NCI-H146 treated with DMSO at 0.1 percent for 48 hours (cell line): ENCODE measurements at regions not wholly inside any gene's neighbourhood (a gene's known extent, or its start where the extent isn't known, plus 50 kb on each side); places are given as distances from the start of the nearest gene placed in this dataset.

Experiments
- DNase-seq: peaks from one replicate; lab custom pipeline; 2025; ENCODE audit not compliant: unreplicated experiment; lab: John Stamatoyannopoulos, UW

DNA sequence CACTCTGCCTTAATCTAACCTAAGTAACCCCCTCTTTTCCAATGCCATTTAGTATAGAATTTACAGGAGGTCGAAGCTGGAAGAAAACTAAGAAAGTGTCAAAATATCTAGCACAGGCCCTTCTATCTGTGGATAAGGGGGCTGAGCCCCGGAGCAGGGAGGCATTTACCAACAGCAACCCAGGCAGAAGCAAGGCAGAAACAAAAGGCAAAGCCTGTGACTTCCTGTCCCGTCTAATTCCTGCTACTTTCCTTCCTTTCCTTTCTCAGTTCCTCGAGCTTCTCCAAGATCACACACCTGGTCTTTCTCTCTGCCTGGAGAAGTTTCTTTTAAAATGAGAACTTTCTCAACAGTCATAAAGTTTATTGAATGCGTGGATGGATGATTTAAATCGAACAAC lies 146.0 kb downstream of the FOXA2 start:
- no peak for DNase-seq

DNA sequence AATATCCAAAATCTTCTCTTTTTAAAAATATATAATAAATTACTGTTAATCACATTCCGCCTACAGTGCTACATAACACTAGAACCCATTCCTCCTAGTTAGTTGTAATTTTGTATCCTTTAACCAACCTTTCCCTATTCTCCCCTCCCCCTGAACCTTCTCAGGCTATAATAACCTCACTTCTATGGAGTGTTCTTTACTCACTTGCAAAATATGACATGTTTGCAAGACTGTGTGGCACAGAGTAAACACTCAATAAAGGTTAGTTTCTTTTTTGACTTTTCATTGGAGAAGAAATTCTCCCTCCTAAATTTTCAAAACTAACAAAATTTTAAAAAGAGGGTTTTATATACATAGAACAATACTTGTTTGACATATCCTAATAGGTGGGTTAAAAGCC lies 147.0 kb downstream of the FOXA2 start:
- no peak for DNase-seq

DNA sequence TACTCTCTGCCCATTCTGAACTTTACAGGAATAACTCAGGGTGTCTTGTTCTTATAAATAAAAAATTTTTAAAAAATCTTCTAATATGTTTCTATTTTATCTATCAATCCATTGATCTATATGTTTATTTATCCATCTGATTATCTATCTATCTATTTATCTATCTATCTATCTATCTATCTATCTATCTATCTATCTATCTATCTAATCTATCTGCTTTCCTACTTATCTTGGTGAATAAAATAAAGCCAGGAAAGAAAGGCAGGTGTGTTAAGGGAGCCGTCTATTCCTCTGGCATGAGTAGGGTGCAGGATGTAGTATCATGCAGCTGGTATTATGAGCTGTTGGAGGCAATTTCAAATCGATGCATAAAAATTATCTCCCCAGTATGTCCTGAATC lies 153.0 kb downstream of the FOXA2 start:
- DNase-seq = peak; percentile 31

DNA sequence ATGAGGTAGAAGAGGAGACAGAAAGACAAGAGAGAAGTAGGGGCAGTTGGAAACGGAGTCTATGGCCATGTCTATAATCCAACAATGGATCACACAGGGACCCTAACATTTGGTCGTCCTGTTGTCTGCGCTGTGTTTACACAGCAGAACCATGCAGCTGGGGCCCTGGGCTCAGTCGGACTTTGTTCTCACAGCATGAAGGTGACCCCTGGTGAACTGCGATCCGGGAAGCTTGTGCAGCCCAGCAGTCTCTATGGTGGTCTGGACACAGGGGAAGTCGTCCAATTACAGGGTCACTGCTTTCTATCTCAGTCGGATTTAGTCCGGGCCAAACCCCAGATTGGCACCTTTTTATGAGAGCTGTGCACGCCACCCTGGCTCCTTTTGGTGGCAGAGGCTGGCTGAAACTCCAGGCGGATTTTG lies 153.6 kb downstream of the FOXA2 start:
- peak; percentile 94 for DNase-seq

DNA sequence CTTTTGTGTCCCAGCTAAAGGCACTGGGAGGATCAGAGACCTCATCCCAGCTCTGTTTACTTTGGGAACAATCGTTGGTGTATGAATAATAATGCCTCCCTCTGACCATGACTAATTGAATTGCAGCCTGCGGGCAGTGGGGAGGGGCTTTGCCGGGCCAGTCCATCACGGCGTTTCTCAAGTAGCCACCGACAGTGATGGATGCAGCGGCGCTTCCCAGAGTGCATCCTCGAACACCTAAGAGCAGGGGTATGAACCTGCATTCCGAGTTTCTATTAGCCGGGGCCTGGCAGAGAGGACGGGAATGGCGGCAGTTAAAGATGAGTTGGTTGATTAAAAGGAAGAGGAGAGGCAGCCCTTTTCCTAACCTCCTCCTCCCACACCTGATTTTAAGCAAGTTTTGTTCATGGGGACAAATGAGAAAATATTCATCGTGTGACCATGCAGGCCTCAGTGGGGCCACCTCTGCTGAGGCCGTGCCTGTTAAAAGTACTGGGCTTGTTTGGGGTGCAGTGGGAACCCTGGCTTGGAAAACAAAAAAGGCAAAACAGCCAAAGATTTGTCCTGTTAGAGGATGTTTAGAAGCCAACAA lies 154.1 kb downstream of the FOXA2 start:
- DNase-seq = peak; percentile 99

DNA sequence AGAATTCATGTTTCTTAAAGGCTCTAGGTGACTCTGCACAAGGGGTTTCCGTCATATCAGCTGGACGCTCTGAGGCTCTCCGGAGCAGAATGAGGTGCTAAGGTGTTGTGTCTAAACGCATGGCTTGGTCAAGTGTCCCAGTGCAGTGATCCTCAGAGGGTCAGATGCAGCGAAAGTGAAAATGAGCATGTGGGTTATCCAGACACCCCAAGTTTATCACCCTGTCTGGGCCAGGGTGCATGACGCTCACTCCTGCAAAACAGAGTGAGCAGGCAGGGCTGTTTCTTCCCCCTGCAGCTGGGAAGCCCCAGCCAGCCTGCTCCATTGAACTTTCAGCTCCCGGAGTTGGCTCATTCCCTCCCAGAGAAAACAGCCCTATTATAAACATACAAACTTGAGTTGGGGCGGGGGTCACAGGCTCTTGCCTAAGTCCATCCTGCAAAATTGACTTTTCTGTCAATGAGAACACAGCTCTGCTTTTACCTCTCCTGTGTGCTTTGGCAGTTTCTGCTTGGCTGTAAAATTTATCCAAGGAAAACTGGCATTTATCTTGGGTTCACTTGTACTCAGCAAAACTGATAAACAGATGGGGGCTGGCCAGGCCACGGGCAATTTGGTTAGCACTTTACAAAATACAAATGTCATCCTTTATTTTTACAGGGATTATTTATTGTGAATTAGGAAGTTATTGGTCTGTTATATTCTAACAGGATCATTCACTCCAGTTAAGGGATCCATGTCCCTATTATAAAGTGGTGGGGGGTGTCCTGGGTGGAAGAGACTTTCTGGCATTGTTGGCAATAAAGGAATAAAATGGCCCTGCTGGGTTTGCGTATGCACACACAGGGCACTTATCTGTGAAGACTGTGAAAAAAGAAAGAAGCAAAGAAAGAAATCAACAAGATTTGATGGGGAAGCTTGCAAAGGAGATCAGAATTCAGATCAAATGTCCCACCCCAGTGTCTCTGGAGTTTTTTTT lies 154.9 kb downstream of the FOXA2 start:
- no peak for DNase-seq

DNA sequence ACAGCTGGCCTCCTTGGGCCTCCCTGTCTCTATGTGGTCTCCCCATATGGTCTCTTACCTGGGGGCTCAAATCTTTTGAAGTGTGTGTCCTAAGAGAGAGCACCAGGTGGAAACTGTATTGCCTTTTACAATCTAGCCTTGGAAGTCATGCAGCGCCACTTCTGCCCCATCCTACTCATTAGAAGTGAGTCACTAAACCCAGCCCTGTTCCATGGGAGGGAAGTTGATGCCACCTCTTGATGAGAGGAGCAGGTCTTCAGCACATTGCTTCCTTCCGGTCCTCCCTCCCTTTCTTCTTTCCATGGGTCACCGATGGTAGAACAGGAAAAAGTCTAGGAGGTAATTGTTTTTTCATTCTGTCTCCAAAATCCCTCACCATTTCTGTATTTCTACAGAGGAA lies 156.3 kb downstream of the FOXA2 start:
- no peak for DNase-seq

DNA sequence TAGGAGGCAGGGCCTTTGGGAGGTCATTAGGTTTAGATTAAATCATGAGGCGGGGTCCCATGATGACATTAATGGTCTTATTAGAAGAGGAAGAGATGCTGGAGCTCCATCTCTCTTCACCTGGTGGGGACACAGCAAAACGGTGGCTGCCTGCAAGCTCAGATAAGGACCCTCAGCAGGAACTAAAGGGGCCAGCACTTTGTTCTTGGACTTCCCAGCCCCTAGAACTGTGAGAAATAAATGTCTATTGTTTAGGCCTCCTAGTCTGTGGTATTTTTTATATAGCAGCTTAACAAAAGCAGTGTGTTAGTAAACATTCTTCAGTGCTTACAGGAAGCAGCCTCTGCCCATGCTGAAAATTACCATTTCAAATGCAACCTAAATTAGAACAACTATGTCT lies 157.6 kb downstream of the FOXA2 start:
- DNase-seq = no peak

DNA sequence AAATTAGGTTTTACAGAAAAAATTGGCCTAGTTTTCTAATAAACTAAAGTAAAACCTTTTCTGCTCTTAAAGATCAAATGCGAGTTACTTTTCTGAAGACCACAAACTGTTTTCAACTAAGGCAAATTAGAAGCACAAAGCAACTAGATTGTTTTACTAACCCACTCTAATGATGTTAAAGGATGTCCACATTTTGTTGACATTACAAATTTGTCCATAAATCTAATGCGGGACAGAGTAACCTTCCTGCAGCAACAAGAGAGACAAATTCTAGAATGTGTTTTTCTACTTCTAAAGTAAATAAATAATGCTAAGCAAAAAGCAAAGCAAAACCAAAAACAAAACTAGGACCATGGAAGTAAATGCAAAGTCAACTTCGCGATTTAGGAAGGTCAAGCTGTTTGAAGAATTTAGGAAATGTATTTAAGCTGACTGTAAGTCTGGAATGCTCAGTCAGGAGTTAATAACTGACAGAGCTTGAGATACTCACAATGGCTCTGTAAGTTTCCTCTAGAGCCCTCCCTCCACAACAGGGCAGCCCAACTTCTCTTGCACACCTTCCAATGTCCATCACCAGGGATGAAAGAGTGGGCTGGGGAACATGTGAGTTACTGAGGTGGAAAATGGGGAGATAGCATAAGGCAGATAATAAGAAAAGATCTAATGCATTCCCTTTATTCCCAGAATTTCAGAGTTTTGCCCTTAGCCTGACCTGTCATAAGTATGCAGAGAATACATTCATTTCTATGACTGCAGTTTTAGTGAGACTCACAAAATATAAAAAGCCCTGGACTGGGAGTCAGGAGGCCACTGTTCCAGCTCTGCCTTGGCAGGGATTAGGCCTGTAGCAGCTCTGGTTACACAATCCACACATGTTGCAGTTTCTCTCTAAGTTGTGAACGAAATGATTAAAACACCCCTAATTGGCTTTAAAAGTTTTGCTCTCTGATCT lies 158.8 kb downstream of the FOXA2 start:
- no peak for DNase-seq

DNA sequence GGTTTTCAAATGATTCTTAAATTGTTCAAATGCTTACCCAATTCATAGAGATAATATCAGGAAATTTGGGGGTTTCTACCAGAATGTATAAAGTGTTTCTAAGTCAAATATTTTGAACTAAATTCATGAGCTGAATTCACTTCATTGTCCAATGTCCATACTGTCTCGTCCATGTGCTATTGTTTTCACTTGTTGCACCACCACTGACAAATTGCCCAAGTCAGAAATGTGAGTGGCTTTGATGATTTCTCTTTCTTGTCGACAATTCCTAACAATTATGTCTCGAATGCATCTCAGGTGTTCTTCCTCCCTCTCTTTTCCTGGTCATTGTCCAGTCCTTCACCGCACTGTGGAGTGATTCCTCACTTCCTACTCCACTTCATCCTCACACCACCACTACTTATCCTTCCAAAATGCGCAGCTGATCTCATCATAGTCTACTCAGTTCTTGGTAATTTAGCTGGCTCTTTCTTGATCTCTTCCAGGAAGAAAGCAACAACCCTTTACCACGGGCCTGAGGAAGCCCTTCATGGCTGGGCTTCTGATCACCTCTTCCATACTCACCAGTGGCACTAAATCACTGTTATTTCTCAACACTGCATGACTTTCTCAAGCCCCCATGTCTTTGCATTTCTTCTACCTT lies 161.1 kb downstream of the FOXA2 start:
- no peak for DNase-seq

DNA sequence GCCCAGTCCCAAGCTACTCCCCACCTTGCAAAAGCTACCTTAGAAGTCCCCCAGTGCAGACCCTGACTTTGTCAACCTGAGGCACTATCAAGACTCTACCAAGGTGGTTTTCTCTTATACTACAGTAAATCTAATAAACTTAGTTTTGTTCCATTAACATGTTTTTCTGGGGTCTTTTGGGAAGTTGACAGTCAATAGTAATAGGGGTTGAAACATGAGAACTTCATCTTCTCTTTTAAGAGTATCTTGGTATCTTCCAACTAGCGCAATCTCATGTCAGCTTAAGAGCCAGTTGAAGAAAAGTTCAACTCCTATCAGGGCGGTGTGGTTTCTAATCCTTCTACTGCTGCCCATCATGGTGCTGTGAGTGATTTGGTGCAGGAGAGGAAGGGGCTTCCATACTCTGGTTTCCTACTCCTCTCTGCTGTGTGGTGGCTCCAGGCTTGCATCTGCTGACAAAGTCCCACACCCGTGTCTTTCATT lies 164.2 kb downstream of the FOXA2 start:
- no peak for DNase-seq

DNA sequence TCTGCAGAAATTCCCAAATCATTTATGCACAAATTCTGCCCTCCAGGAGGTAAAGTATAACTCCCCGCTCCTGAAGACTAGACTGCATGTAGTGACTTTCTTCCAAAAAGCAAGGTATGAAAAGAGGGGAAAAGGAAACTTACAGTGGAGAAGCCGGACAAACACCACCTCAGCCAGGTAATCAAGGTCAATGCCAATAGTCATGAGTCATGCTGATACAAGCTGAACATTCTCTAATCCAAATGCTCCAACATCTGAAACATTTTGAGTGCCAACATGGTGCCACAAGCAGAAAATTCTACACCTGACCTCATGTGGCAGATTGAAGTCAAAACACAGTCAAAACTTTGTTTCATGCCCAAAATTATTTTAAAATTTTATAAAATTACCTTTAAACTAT lies 165.6 kb downstream of the FOXA2 start:
- no peak for DNase-seq

DNA sequence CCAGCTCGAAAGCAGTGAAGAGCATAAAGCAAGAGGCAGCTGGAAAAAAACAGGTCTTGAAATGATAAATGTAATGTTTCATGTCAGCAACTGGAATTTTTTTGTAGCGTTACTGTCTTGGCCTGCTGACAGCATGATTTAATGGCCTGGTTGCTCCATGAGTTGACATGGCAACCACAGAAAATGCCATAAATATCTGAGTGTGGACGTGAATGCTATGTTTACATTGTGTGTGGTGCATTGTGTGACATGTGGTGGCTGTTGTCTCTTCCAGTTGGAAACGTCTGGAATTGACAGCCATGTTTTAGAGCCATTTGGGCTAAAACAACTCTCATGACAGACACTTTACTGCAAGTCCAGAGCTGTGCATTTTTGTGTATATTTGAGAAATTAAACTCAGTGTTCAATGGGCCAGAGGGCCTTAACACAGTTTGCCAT lies 170.0 kb downstream of the FOXA2 start:
- DNase-seq = peak; percentile 47

DNA sequence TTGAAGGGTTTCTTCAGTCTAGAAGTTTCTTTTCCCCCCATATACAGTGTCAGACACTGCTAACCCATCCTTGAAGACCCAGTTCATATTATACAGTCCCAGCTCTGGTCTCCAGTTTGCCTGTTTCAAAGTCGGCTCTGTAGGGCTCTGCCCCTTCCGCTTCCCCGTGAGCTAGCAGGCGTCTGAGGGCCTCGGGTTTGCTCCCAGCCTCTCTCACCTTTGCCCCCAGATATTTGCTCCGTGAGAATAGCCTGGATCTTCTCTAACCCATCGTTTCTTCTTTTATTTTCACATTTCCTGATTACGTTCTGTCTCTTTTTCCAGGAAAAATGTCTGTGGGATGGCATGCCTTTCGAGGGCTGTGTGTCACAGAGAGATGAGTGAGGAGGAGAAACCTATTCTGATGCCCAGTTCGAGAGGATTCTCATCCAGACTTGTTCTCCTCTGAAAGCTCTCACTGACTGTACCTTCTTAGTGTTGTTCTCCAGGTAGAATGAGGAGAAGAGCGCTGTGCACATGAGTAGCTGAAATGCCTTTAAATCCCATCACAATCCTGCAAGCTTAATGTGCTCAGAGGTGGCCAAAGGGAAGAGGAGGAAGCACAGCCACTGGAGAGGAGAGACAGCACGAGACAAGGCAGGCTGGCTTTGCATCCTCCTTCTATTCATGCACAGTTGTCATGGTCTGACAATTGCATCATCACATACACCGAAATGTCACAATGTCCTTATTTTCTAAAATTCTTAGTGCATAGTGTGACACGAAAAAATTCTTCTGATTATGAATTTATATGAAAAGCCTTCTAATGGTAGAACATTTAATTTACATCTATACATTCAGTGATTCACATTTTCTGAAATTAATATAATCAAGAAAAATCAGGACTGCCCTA lies 171.1 kb downstream of the FOXA2 start:
- DNase-seq = no peak

DNA sequence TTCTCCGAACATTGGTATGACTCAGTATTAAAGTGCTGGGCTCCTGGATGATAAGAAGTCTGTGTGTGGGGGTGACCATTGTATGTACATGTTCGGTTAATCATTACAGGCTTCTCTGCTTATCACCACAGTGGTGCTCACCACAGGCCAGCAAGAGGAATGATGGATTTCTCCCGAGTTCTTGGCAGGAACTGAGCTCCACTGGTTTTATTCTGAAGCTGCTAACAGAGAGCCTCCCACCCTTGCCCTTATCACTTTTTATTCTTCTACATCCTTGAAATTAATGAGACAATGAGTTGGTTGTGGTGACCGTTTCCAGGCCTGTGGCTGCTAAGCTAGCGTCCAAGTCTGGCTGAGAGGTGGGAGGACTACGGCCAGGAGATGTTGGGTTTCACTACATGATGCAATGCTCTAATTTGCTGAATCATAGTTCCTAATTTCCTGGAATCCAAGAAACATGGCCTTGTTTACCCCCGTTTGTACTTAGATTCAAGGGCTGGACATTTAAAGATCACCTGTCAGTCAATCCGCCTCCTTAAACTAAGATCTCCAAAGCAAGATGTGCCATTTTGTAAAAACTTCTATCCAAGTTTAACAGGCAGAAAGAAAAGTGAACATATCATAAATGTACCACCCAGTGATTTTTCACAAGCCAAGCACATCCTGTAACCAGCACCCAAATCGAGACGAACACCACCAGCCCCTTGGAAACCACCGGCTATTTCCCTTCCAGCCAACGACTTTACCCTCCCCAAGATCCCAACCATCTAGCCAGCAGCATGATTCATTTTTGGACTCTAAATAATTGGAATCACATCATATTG lies 172.5 kb downstream of the FOXA2 start:
- DNase-seq = no peak

DNA sequence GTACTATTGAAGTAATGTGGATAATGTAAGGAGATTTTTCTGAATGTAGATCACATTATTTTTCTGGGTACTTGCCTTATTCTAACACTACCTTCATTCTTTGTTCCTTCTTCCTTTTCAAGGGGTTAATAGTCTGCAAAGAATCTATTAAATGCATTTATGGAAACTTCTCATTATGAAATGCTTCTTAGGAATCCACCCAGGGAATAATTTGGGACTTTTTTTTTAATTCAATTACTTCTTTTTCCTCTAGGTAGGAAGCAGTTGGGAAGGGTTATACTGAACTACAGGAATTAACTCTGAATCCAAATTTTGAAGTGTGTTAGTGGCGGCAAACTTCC lies 173.1 kb downstream of the FOXA2 start:
- no peak for DNase-seq

DNA sequence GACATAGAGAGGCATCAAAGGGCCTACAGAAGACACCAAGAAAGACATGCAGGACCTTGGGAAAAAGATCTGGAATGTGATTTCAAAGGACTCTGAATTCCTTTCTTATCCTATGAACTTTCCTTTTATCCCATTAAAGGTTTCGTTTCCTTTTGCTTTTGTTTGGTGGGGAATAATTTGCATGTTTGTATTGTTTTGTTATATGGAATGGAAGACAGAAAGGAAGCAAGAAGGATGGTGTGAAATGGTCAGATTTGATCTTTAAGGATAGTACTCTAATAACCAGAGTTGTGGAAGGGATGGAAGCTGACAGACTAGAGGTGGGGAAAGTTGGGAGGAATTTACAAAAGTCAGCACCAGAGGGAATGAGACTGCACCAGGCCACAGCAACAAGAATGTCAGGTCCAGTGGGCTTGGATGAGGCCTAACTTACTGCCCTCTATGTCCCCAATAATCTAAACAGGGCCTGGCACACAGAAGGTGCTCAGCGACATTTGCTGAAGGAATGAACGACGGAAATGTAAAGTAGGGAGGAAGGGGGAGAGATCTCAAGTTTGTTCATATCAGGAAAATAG lies 173.7 kb downstream of the FOXA2 start:
- no peak for DNase-seq

DNA sequence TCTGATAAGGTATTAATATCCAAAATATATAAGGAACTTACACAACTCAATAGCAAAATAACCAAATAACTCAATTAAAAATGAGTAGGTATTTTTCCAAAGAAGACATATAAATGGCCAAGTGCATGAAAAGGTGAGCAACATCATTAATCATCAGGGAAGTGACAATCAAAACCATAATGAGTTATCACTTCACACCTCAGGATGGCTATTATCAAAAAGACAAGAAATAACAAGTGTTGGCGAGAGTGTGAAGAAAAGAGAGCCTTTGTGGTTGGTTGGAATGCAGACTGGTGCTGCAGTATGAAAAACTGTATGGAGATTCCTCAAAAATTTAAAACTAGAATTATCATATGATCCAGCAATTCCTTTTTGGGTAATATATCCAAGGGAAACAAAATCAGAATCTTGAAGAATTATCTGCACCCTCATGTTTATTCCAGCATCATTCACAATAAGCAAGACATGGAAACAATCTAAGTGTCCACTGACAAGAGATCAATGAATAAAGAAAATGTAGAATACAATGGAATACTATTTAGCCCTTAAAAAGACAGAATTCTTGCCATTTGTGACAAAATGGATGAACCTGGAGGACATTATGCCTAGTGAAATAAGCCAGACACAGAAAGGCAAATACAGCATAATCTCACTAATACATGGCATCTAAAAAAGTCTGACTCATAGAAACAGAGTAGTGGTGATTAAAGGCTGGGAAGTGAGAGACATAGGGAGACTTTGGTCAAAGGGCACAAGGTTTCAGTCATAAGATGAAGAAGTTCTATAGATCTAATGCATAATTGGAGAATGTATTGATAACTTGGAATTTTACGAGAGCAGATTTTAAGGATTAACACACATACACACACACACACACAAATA lies 175.6 kb downstream of the FOXA2 start:
- DNase-seq = no peak
